A549 (cell line): ENCODE measurements at regions not wholly inside any gene's neighbourhood (a gene's known extent, or its start where the extent isn't known, plus 50 kb on each side); places are given as distances from the start of the nearest gene placed in this dataset.

ENCODE experiments used
- ATAC-seq, 2 experiments: fragments of 200-7000 bp in 1 of 2; fragments of >200 bp in 1 of 2; cut with Nextera tagmentation in 1 of 2; cut with Tn5 transposase in 1 of 2; 3 replicates each; pipeline versions ENCODE4 v1.8.0 to v1.9.1; 2018 to 2020; ENCODE audit warnings: mild to moderate bottlenecking in 1 of 2, moderate library complexity in 1 of 2
- CTCF ChIA-PET: fragments of 300-600 bp; sonication (Branson Sonifier 250); formaldehyde crosslinking; extraction: SDS; loops from one replicate; lab custom pipeline; 2021; ENCODE audit warnings: antibody characterized with exemption, inconsistent platforms; lab: Yijun Ruan, JAX
- POLR2A ChIA-PET: fragments of 350-600 bp; formaldehyde crosslinking; extraction: SDS; loops from one replicate; lab custom pipeline; 2021; ENCODE audit warnings: antibody characterized with exemption, inconsistent platforms; lab: Yijun Ruan, JAX
- DNase-seq, 2 experiments: peaks; one replicate each; pipeline versions ENCODE4 v3.0.0 to v3.0.0-alpha.2; 2011 to 2016; ENCODE audit warnings: low read depth in 1 of 2, low spot score in 1 of 2
- FAIRE-seq: peaks from 2 replicates; lab custom pipeline; 2011; peaks lifted over from hg19 to GRCh38; lab: Jason Lieb, UNC
- H3K27ac ChIP-seq, 2 experiments: fragments of >200 bp; sonication (Bioruptor Twin); formaldehyde crosslinking; 3 replicates each; pipeline ENCODE4 v1.5.1; 2016 to 2017
- H3K4me1 ChIP-seq: fragments of >200 bp; sonication (Bioruptor Twin); formaldehyde crosslinking; 3 replicates; pipeline ENCODE4 v1.6.1; 2016
- H3K4me2 ChIP-seq: fragments of >200 bp; sonication (Bioruptor Twin); formaldehyde crosslinking; 3 replicates; pipeline ENCODE4 v1.6.1; 2016
- H3K4me3 ChIP-seq: fragments of >200 bp; sonication (Bioruptor Twin); formaldehyde crosslinking; 3 replicates; pipeline ENCODE4 v1.5.1; 2016
- H3K9me3 ChIP-seq: fragments of >200 bp; sonication (Bioruptor Twin); formaldehyde crosslinking; 3 replicates; pipeline ENCODE4 v1.6.1; 2016
- BCL3 ChIP-seq: fragments of >200 bp; sonication (Bioruptor Twin); formaldehyde crosslinking; IDR thresholded peaks from 3 replicates; pipeline ENCODE4 v1.6.1; 2016
- BHLHE40 ChIP-seq: IDR thresholded peaks from 2 replicates; pipeline ENCODE4 v1.6.1; 2012; ENCODE audit warnings: low read depth, low read length, inconsistent platforms
- CHD2 ChIP-seq: fragments of 150-350 bp; IDR thresholded peaks from 2 replicates; pipeline ENCODE4 v1.6.1; 2014; ENCODE audit warnings: low read length; ENCODE audit not compliant: partially characterized antibody
- CTCF ChIP-seq: fragments of >200 bp; sonication (Bioruptor Twin); formaldehyde crosslinking; IDR thresholded peaks from 3 replicates; pipeline ENCODE4 v1.5.1; 2016
- EHF ChIP-seq: fragments of 250-450 bp; sonication (Bioruptor Pico); IDR thresholded peaks from 2 replicates; pipeline ENCODE4 v1.5.0; 2020; ENCODE audit warnings: mild to moderate bottlenecking
- EHMT2 ChIP-seq: fragments of 200-600 bp; sonication (generic); IDR thresholded peaks from 2 replicates; pipeline ENCODE4 v1.6.1; 2016; ENCODE audit warnings: antibody characterized with exemption, low read depth, mild to moderate bottlenecking, moderate library complexity
- EP300 ChIP-seq, 2 experiments: fragments of >200 bp; sonication (Bioruptor Twin); formaldehyde crosslinking; IDR thresholded peaks; 2 replicates in 1 of 2; 3 replicates in 1 of 2; pipeline ENCODE4 v1.6.1; 2016 to 2017
- FOSL2 ChIP-seq, 2 experiments: fragments of 450-650 bp in 1 of 2; fragments of >200 bp in 1 of 2; sonication (Bioruptor Twin) in 1 of 2; formaldehyde crosslinking; IDR thresholded peaks; 2 replicates each; pipeline versions ENCODE4 v1.5.0 to v1.6.1; 2016 to 2020; ENCODE audit warnings: mild to moderate bottlenecking in 1 of 2, moderate library complexity in 1 of 2
- GATA3 ChIP-seq: IDR thresholded peaks from 2 replicates; pipeline ENCODE4 v1.6.1; 2012; ENCODE audit warnings: borderline replicate concordance
- HEYL ChIP-seq: fragments of 250-450 bp; sonication (Bioruptor Pico); IDR thresholded peaks from 2 replicates; pipeline ENCODE4 v1.8.0; 2021; ENCODE audit warnings: mild to moderate bottlenecking, moderate library complexity
- HOXA7 ChIP-seq: fragments of 250-450 bp; sonication (Bioruptor Pico); IDR thresholded peaks from 2 replicates; pipeline ENCODE4 v1.5.0; 2020; ENCODE audit warnings: mild to moderate bottlenecking, moderate library complexity
- JUNB ChIP-seq: fragments of >200 bp; sonication (Bioruptor Twin); formaldehyde crosslinking; IDR thresholded peaks from 2 replicates; pipeline ENCODE4 v1.6.1; 2016
- KDM5A ChIP-seq: fragments of 200-600 bp; sonication (generic); IDR thresholded peaks from 2 replicates; pipeline ENCODE4 v1.6.1; 2016; ENCODE audit warnings: antibody characterized with exemption, mild to moderate bottlenecking
- MAFK ChIP-seq: fragments of 450-650 bp; IDR thresholded peaks from 2 replicates; pipeline ENCODE4 v1.6.1; 2014; ENCODE audit not compliant: partially characterized antibody
- NPAS2 ChIP-seq: fragments of 250-450 bp; sonication (Bioruptor Pico); IDR thresholded peaks from 2 replicates; pipeline ENCODE4 v1.8.0; 2022; ENCODE audit warnings: mild to moderate bottlenecking, moderate library complexity, borderline replicate concordance
- PHF8 ChIP-seq: fragments of 200-600 bp; sonication (generic); IDR thresholded peaks from 2 replicates; pipeline ENCODE4 v1.6.1; 2016; ENCODE audit warnings: low read depth, mild to moderate bottlenecking, antibody characterized with exemption, moderate library complexity, borderline replicate concordance
- POLR2AphosphoS2 ChIP-seq: conservative IDR thresholded peaks from 2 replicates; pipeline ENCODE4 v1.6.1; 2012; ENCODE audit warnings: low read length, improper control_type of control experiment, inconsistent platforms
- RARB ChIP-seq: fragments of 250-450 bp; sonication (Bioruptor Pico); IDR thresholded peaks from 2 replicates; pipeline ENCODE4 v1.8.0; 2021; ENCODE audit warnings: mild to moderate bottlenecking, moderate library complexity
- RCOR1 ChIP-seq: fragments of 150-350 bp; IDR thresholded peaks from 2 replicates; pipeline ENCODE4 v1.6.1; 2014; ENCODE audit warnings: antibody characterized with exemption, low read length, low read depth
- SMC3 ChIP-seq: fragments of >200 bp; sonication (Bioruptor Twin); formaldehyde crosslinking; IDR thresholded peaks from 3 replicates; pipeline ENCODE4 v1.6.1; 2018; ENCODE audit warnings: inconsistent platforms
- TP53 ChIP-seq: fragments of 250-450 bp; sonication (Bioruptor Pico); IDR thresholded peaks from 2 replicates; pipeline ENCODE4 v1.5.0; 2021; ENCODE audit warnings: mild to moderate bottlenecking, moderate library complexity
- ZFP36 ChIP-seq: fragments of 450-650 bp; IDR thresholded peaks from 2 replicates; pipeline ENCODE4 v1.6.1; 2014; ENCODE audit warnings: borderline replicate concordance; ENCODE audit not compliant: partially characterized antibody
- WGBS: methylation state at CpG from one replicate; pipeline ENCODE4 v1.1.6; 2017; ENCODE audit errors: missing lambda C conversion rate; 5-methylcytosine and 5-hydroxymethylcytosine counted together
- TF ChIP-seq, protein P1 (sequence below): fragments of >200 bp; sonication (Bioruptor Twin); formaldehyde crosslinking; IDR thresholded peaks from 2 replicates; pipeline ENCODE4 v1.6.1; 2016
- TF ChIP-seq, protein P2 (sequence below): IDR thresholded peaks from 2 replicates; pipeline ENCODE4 v1.6.1; 2012; ENCODE audit warnings: low read depth, borderline replicate concordance
- TF ChIP-seq, protein P3 (sequence below): IDR thresholded peaks from 2 replicates; pipeline ENCODE4 v1.6.1; 2012

DNA sequence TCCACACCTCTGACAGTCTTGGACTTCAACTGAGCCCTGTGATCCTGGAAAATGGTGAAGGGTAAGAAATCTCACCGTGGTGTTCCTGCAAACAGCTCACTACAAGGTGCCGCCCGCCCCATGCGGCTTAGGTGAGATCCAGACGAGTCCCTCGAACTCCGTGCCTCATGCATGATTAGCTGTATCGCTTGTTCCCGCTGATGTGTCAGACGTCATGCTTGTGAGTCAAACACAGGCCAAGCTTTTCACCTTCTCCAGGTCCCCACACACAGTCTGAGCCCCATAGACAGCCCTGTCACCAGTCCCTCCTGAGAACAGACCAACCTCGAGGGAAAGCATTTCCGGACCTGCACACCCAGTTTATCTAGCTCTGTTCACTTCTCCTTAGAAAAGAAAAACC, 740.5 kb downstream of the GALR1 start:
- TF ChIP-seq, protein P1, sequence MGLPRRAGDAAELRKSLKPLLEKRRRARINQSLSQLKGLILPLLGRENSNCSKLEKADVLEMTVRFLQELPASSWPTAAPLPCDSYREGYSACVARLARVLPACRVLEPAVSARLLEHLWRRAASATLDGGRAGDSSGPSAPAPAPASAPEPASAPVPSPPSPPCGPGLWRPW, result no peak
- TF ChIP-seq, protein P2, sequence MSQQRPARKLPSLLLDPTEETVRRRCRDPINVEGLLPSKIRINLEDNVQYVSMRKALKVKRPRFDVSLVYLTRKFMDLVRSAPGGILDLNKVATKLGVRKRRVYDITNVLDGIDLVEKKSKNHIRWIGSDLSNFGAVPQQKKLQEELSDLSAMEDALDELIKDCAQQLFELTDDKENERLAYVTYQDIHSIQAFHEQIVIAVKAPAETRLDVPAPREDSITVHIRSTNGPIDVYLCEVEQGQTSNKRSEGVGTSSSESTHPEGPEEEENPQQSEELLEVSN, result no peak
- TF ChIP-seq POLR2AphosphoS2, result no peak
- TF ChIP-seq EHMT2, result no peak
- no peak for TF ChIP-seq RARB (CRISPR knock-in tag)
- no peak for TF ChIP-seq FOSL2 (IDR thresholded peaks at IDR 0.05)
- TF ChIP-seq FOSL2 (CRISPR knock-in tag; IDR thresholded peaks at IDR 0.05), result no peak
- no peak for TF ChIP-seq BHLHE40
- no peak for TF ChIP-seq KDM5A
- TF ChIP-seq CTCF, result no peak
- no peak for TF ChIP-seq GATA3
- no peak for TF ChIP-seq JUNB
- no peak for TF ChIP-seq CHD2
- TF ChIP-seq HOXA7, result no peak
- TF ChIP-seq, protein P3, sequence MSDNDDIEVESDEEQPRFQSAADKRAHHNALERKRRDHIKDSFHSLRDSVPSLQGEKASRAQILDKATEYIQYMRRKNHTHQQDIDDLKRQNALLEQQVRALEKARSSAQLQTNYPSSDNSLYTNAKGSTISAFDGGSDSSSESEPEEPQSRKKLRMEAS, result no peak
- TF ChIP-seq SMC3, result no peak
- TF ChIP-seq, all 56 proteins: peak for 0
- 13% methylated on average over 12 of the region's 12 CpGs for WGBS
- DNase-seq, result no peak
- POLR2A ChIA-PET, result no interaction called here
- Histone ChIP-seq H3K9me3 (no peaks in the 10 kb centered on the region), H3K27ac (no peak overlapping the region), H3K4me3 (no peak overlapping the region), H3K4me1 (no peaks in the 10 kb centered on the region), H3K4me2 (no peak overlapping the region)
- CTCF ChIA-PET, result no interaction called here
- ATAC-seq, result no peak
- no peak for FAIRE-seq

- Histone ChIP-seq H3K4me3 (no peak overlapping the region), H3K4me1 (no peaks in the 10 kb centered on the region), H3K9me3 (no peaks in the 10 kb centered on the region), H3K4me2 (no peak overlapping the region), H3K27ac (no peak overlapping the region)
- ATAC-seq (no peak), DNase-seq (no peak), FAIRE-seq (no peak)
- ChIA-PET POLR2A (no interaction called here), CTCF (no interaction called here)
- WGBS, result 43% methylated on average over 13 of the region's 13 CpGs
- no peak for TF ChIP-seq HEYL (CRISPR knock-in tag)
- TF ChIP-seq PHF8, result no peak
- TF ChIP-seq, protein P2, result no peak
- no peak for TF ChIP-seq MAFK
- no peak for TF ChIP-seq EP300 (IDR thresholded peaks at IDR 0.05)
- TF ChIP-seq, all 56 proteins: peak for 0
Observed at GRCh38 chr18:77990901-77991300, 741.3 kb downstream of the GALR1 start.

GRCh38 chr18:77992057-77992456, 742.4 kb downstream of the GALR1 start:
- ChIA-PET CTCF (no interaction called here), POLR2A (no interaction called here)
- no peak overlapping the region for H3K27ac ChIP-seq
- WGBS, result 7% methylated on average over 8 of the region's 8 CpGs
- H3K4me2 ChIP-seq, result no peak overlapping the region
- no peak for DNase-seq
- no peaks in the 10 kb centered on the region for H3K4me1 ChIP-seq
- ATAC-seq, result no peak
- TF ChIP-seq BCL3 (no peak), NPAS2 (CRISPR knock-in tag) (no peak), EHF (CRISPR knock-in tag) (no peak), RCOR1 (no peak), ZFP36 (no peak), TP53 (CRISPR knock-in tag) (no peak)
- TF ChIP-seq, protein P2, result no peak
- H3K9me3 ChIP-seq, result no peaks in the 10 kb centered on the region
- FAIRE-seq, result no peak
- H3K4me3 ChIP-seq, result no peak overlapping the region
